ENCODE measurements at regions not wholly inside any gene's neighbourhood (a gene's known extent, or its start where the extent isn't known, plus 50 kb on each side); places are given as distances from the start of the nearest gene placed in this dataset.

- ATAC-seq: no peak
Observed at GRCh38 chr5:5572976-5573797, 150.7 kb downstream of the ICE1 start.

GRCh38 chr5:5572010-5572865 is 149.8 kb downstream of the ICE1 start:
- Mint-ChIP-seq H3K27ac (no peak overlapping the region), H3K4me3 (no peak overlapping the region), H3K9me3 (ENCODE audit: low read depth) (no peaks in the 10 kb centered on the region), H3K36me3 (ENCODE audit: low read depth) (no peaks in the 10 kb centered on the region), H3K27me3 (peaks cover 12% of the 10 kb centered on the region), H3K4me1 (no peaks in the 10 kb centered on the region)
- ChIA-PET CTCF (no interaction called here), POLR2A (no interaction called here)
- intact Hi-C loops (cut with DNase I, micrococcal nuclease): no loop called here
- ATAC-seq: no peak
- DNase-seq: no peak

More at GRCh38 chr5:5572976-5573797, 150.7 kb downstream of the ICE1 start:
- no peaks in the 10 kb centered on the region for H3K36me3 Mint-ChIP-seq (ENCODE audit: low read depth)
- intact Hi-C loops (cut with DNase I, micrococcal nuclease): no loop called here
- H3K4me3 Mint-ChIP-seq: no peak overlapping the region
- CTCF ChIA-PET: no interaction called here
- DNase-seq: no peak
- no peak overlapping the region for H3K27ac Mint-ChIP-seq
- no peaks in the 10 kb centered on the region for H3K4me1 Mint-ChIP-seq
- POLR2A ChIA-PET: no interaction called here
- H3K9me3 Mint-ChIP-seq (ENCODE audit: low read depth): no peaks in the 10 kb centered on the region
- peaks cover 9% of the 10 kb centered on the region for H3K27me3 Mint-ChIP-seq

GRCh38 chr5:5570646-5571045 is 148.2 kb downstream of the ICE1 start:
- no peak for ATAC-seq
- CTCF ChIA-PET: no interaction called here
- Mint-ChIP-seq H3K27me3 (peaks cover 11% of the 10 kb centered on the region), H3K27ac (no peak overlapping the region), H3K36me3 (ENCODE audit: low read depth) (no peaks in the 10 kb centered on the region), H3K9me3 (ENCODE audit: low read depth) (no peaks in the 10 kb centered on the region), H3K4me3 (no peak overlapping the region), H3K4me1 (no peaks in the 10 kb centered on the region)
- DNase-seq: no peak
- POLR2A ChIA-PET: no interaction called here
- intact Hi-C loops (cut with DNase I, micrococcal nuclease): no loop called here

- H3K9me3 Mint-ChIP-seq (ENCODE audit: low read depth): no peaks in the 10 kb centered on the region
- DNase-seq (no peak), ATAC-seq (no peak)
- no peaks in the 10 kb centered on the region for H3K4me1 Mint-ChIP-seq
- CTCF ChIA-PET: no interaction called here
- peaks cover 8% of the 10 kb centered on the region for H3K27me3 Mint-ChIP-seq
- intact Hi-C loops (cut with DNase I, micrococcal nuclease): no loop called here
- H3K27ac Mint-ChIP-seq: no peak overlapping the region
- no peaks in the 10 kb centered on the region for H3K36me3 Mint-ChIP-seq (ENCODE audit: low read depth)
- no peak overlapping the region for H3K4me3 Mint-ChIP-seq
- POLR2A ChIA-PET: no interaction called here
Observed at GRCh38 chr5:5564898-5565297, 142.4 kb downstream of the ICE1 start.

GRCh38 chr5:5560016-5560415 is 137.5 kb downstream of the ICE1 start:
- Mint-ChIP-seq H3K27me3 (peaks cover 4% of the 10 kb centered on the region), H3K27ac (no peak overlapping the region), H3K4me1 (no peaks in the 10 kb centered on the region), H3K4me3 (no peak overlapping the region), H3K36me3 (ENCODE audit: low read depth) (no peaks in the 10 kb centered on the region), H3K9me3 (ENCODE audit: low read depth) (no peaks in the 10 kb centered on the region)
- ChIA-PET CTCF (no interaction called here), POLR2A (no interaction called here)
- no peak for ATAC-seq
- intact Hi-C loops (cut with DNase I, micrococcal nuclease): no loop called here
- DNase-seq: no peak

- ChIA-PET POLR2A (no interaction called here), CTCF (no interaction called here)
- ATAC-seq (no peak), DNase-seq (no peak)
- Mint-ChIP-seq H3K4me1 (no peaks in the 10 kb centered on the region), H3K4me3 (no peak overlapping the region), H3K36me3 (ENCODE audit: low read depth) (no peaks in the 10 kb centered on the region), H3K9me3 (ENCODE audit: low read depth) (no peaks in the 10 kb centered on the region), H3K27me3 (peaks cover 6% of the 10 kb centered on the region), H3K27ac (no peak overlapping the region)
- intact Hi-C loops (cut with DNase I, micrococcal nuclease): no loop called here
Observed at GRCh38 chr5:5558638-5559527, 136.4 kb downstream of the ICE1 start.

GRCh38 chr5:5558102-5558501 is 135.6 kb downstream of the ICE1 start:
- H3K36me3 Mint-ChIP-seq (ENCODE audit: low read depth): no peaks in the 10 kb centered on the region
- intact Hi-C loops (cut with DNase I, micrococcal nuclease): no loop called here
- H3K4me3 Mint-ChIP-seq: no peak overlapping the region
- peaks cover 6% of the 10 kb centered on the region for H3K27me3 Mint-ChIP-seq
- ATAC-seq (no peak), DNase-seq (no peak)
- no peaks in the 10 kb centered on the region for H3K4me1 Mint-ChIP-seq
- POLR2A ChIA-PET: no interaction called here
- CTCF ChIA-PET: no interaction called here
- H3K27ac Mint-ChIP-seq: no peak overlapping the region
- H3K9me3 Mint-ChIP-seq (ENCODE audit: low read depth): no peaks in the 10 kb centered on the region

GRCh38 chr5:5551499-5551898 is 129.0 kb downstream of the ICE1 start:
- ATAC-seq: no peak
- H3K9me3 Mint-ChIP-seq (ENCODE audit: low read depth): peaks cover 5% of the 10 kb centered on the region
- POLR2A ChIA-PET: interaction anchor here (0.6 kb wide), 1 partner anchor 141 kb away, joined by 3 read pairs; no protein-coding TSS in a partner anchor
- H3K4me1 Mint-ChIP-seq: no peaks in the 10 kb centered on the region
- no peak for DNase-seq
- H3K27me3 Mint-ChIP-seq: peaks cover 16% of the 10 kb centered on the region
- intact Hi-C loops (cut with DNase I, micrococcal nuclease): no loop called here
- no peaks in the 10 kb centered on the region for H3K36me3 Mint-ChIP-seq (ENCODE audit: low read depth)
- no peak overlapping the region for H3K27ac Mint-ChIP-seq
- CTCF ChIA-PET: no interaction called here
- H3K4me3 Mint-ChIP-seq: no peak overlapping the region

- POLR2A ChIA-PET: no interaction called here
- Mint-ChIP-seq H3K27me3 (peaks cover 17% of the 10 kb centered on the region), H3K9me3 (ENCODE audit: low read depth) (peaks cover 5% of the 10 kb centered on the region), H3K36me3 (ENCODE audit: low read depth) (no peaks in the 10 kb centered on the region), H3K27ac (no peak overlapping the region), H3K4me3 (no peak overlapping the region), H3K4me1 (no peaks in the 10 kb centered on the region)
- intact Hi-C loops (cut with DNase I, micrococcal nuclease): no loop called here
- CTCF ChIA-PET: no interaction called here
- ATAC-seq (no peak), DNase-seq (no peak)
Observed at GRCh38 chr5:5546408-5546807, 123.9 kb downstream of the ICE1 start.

GRCh38 chr5:5544094-5544663 is 121.7 kb downstream of the ICE1 start:
- H3K9me3 Mint-ChIP-seq (ENCODE audit: low read depth): peaks cover 5% of the 10 kb centered on the region
- ChIA-PET POLR2A (no interaction called here), CTCF (no interaction called here)
- intact Hi-C loops (cut with DNase I, micrococcal nuclease): no loop called here
- ATAC-seq: no peak
- H3K27me3 Mint-ChIP-seq: peaks cover 20% of the 10 kb centered on the region
- no peaks in the 10 kb centered on the region for H3K4me1 Mint-ChIP-seq
- no peak overlapping the region for H3K27ac Mint-ChIP-seq
- no peak overlapping the region for H3K4me3 Mint-ChIP-seq
- H3K36me3 Mint-ChIP-seq (ENCODE audit: low read depth): no peaks in the 10 kb centered on the region
- DNase-seq: no peak

GRCh38 chr5:5542654-5543053 is 120.2 kb downstream of the ICE1 start:
- peaks cover 15% of the 10 kb centered on the region for H3K27me3 Mint-ChIP-seq
- POLR2A ChIA-PET: no interaction called here
- H3K27ac Mint-ChIP-seq: no peak overlapping the region
- ATAC-seq (no peak), DNase-seq (no peak)
- no peaks in the 10 kb centered on the region for H3K4me1 Mint-ChIP-seq
- no peak overlapping the region for H3K4me3 Mint-ChIP-seq
- intact Hi-C loops (cut with DNase I, micrococcal nuclease): no loop called here
- H3K36me3 Mint-ChIP-seq (ENCODE audit: low read depth): no peaks in the 10 kb centered on the region
- CTCF ChIA-PET: no interaction called here
- H3K9me3 Mint-ChIP-seq (ENCODE audit: low read depth): no peaks in the 10 kb centered on the region

All from activated CD4-positive, alpha-beta T cell treated with anti-CD3 and anti-CD28 coated beads for 36 hours (primary cell).